ENCODE measurements at regions not wholly inside any gene's neighbourhood (a gene's known extent, or its start where the extent isn't known, plus 50 kb on each side); places are given as distances from the start of the nearest gene placed in this dataset.

- no peaks in the 10 kb centered on the region for H3K4me1 ChIP-seq (ENCODE audit: low read length)
- no peak overlapping the region for H3K9ac ChIP-seq (ENCODE audit: low read length)
- H3K9me2 ChIP-seq (replicated peaks; ENCODE audit: insufficient read depth, low read length) = no peaks in the 10 kb centered on the region
- no peak for DNase-seq
- H3K4me3 ChIP-seq (ENCODE audit: low read length) = no peak overlapping the region
- no peaks in the 10 kb centered on the region for H3K79me2 ChIP-seq (ENCODE audit: low read length)
- no peaks in the 10 kb centered on the region for H3K36me3 ChIP-seq (ENCODE audit: insufficient read depth, low read length)
- no peak overlapping the region for H3K4me2 ChIP-seq (ENCODE audit: low read depth, low read length, poor library complexity, severe bottlenecking)
- no peaks in the 10 kb centered on the region for H3K9me3 ChIP-seq (ENCODE audit: low read length)
- no peaks in the 10 kb centered on the region for H4K20me1 ChIP-seq (ENCODE audit: insufficient read depth, low read depth, low read length)
- no peaks in the 10 kb centered on the region for H3K27me3 ChIP-seq (ENCODE audit: low read length)
- H3K27ac ChIP-seq (ENCODE audit: low read length) = no peak overlapping the region
- H2AFZ ChIP-seq (ENCODE audit: low read length) = no peak overlapping the region
Observed at GRCh38 chr5:6178846-6179532, 199.4 kb downstream of the MED10 start.

GRCh38 chr5:6177926-6178325, 200.4 kb downstream of the MED10 start:
- no peak overlapping the region for H3K9ac ChIP-seq (ENCODE audit: low read length)
- H3K79me2 ChIP-seq (ENCODE audit: low read length) = no peaks in the 10 kb centered on the region

GRCh38 chr5:6176102-6176693, 202.1 kb downstream of the MED10 start:
- Histone ChIP-seq H2AFZ (ENCODE audit: low read length) (no peak overlapping the region), H3K36me3 (ENCODE audit: insufficient read depth, low read length) (no peaks in the 10 kb centered on the region), H3K4me2 (ENCODE audit: low read depth, low read length, poor library complexity, severe bottlenecking) (no peak overlapping the region), H3K27me3 (ENCODE audit: low read length) (no peaks in the 10 kb centered on the region), H3K9me2 (replicated peaks; ENCODE audit: insufficient read depth, low read length) (no peaks in the 10 kb centered on the region), H4K20me1 (ENCODE audit: insufficient read depth, low read depth, low read length) (no peaks in the 10 kb centered on the region), H3K9me3 (ENCODE audit: low read length) (no peaks in the 10 kb centered on the region), H3K27ac (ENCODE audit: low read length) (no peak overlapping the region), H3K79me2 (ENCODE audit: low read length) (no peaks in the 10 kb centered on the region), H3K4me1 (ENCODE audit: low read length) (no peaks in the 10 kb centered on the region), H3K4me3 (ENCODE audit: low read length) (no peak overlapping the region), H3K9ac (ENCODE audit: low read length) (no peak overlapping the region)
- DNase-seq = no peak

More at GRCh38 chr5:6177926-6178325, 200.4 kb downstream of the MED10 start:
- no peak overlapping the region for H3K4me3 ChIP-seq (ENCODE audit: low read length)
- H3K9me2 ChIP-seq (replicated peaks; ENCODE audit: insufficient read depth, low read length) = no peaks in the 10 kb centered on the region
- H3K9me3 ChIP-seq (ENCODE audit: low read length) = no peaks in the 10 kb centered on the region
- no peak overlapping the region for H3K27ac ChIP-seq (ENCODE audit: low read length)
- H3K27me3 ChIP-seq (ENCODE audit: low read length) = no peaks in the 10 kb centered on the region
- H3K36me3 ChIP-seq (ENCODE audit: insufficient read depth, low read length) = no peaks in the 10 kb centered on the region
- no peak overlapping the region for H3K4me2 ChIP-seq (ENCODE audit: low read depth, low read length, poor library complexity, severe bottlenecking)
- no peaks in the 10 kb centered on the region for H3K4me1 ChIP-seq (ENCODE audit: low read length)
- DNase-seq = no peak
- H4K20me1 ChIP-seq (ENCODE audit: insufficient read depth, low read depth, low read length) = no peaks in the 10 kb centered on the region
- no peak overlapping the region for H2AFZ ChIP-seq (ENCODE audit: low read length)

- no peak overlapping the region for H3K9ac ChIP-seq (ENCODE audit: low read length)
- H3K4me3 ChIP-seq (ENCODE audit: low read length) = no peak overlapping the region
- H3K4me2 ChIP-seq (ENCODE audit: low read depth, low read length, poor library complexity, severe bottlenecking) = no peak overlapping the region
- no peak for DNase-seq
- no peaks in the 10 kb centered on the region for H3K79me2 ChIP-seq (ENCODE audit: low read length)
- H3K27ac ChIP-seq (ENCODE audit: low read length) = no peak overlapping the region
- H2AFZ ChIP-seq (ENCODE audit: low read length) = no peak overlapping the region
- H3K9me2 ChIP-seq (replicated peaks; ENCODE audit: insufficient read depth, low read length) = no peaks in the 10 kb centered on the region
- H3K9me3 ChIP-seq (ENCODE audit: low read length) = no peaks in the 10 kb centered on the region
- H3K27me3 ChIP-seq (ENCODE audit: low read length) = no peaks in the 10 kb centered on the region
- H3K36me3 ChIP-seq (ENCODE audit: insufficient read depth, low read length) = no peaks in the 10 kb centered on the region
- H4K20me1 ChIP-seq (ENCODE audit: insufficient read depth, low read depth, low read length) = no peaks in the 10 kb centered on the region
- H3K4me1 ChIP-seq (ENCODE audit: low read length) = no peaks in the 10 kb centered on the region
Observed at GRCh38 chr5:6175172-6175854, 203.0 kb downstream of the MED10 start.

- Histone ChIP-seq H3K4me3 (ENCODE audit: low read length) (no peak overlapping the region), H3K9ac (ENCODE audit: low read length) (no peak overlapping the region), H3K79me2 (ENCODE audit: low read length) (no peaks in the 10 kb centered on the region), H3K4me2 (ENCODE audit: low read depth, low read length, poor library complexity, severe bottlenecking) (no peak overlapping the region), H3K27ac (ENCODE audit: low read length) (no peak overlapping the region), H4K20me1 (ENCODE audit: insufficient read depth, low read depth, low read length) (no peaks in the 10 kb centered on the region), H3K9me3 (ENCODE audit: low read length) (no peaks in the 10 kb centered on the region), H3K4me1 (ENCODE audit: low read length) (no peaks in the 10 kb centered on the region), H3K27me3 (ENCODE audit: low read length) (no peaks in the 10 kb centered on the region), H3K36me3 (ENCODE audit: insufficient read depth, low read length) (no peaks in the 10 kb centered on the region), H3K9me2 (replicated peaks; ENCODE audit: insufficient read depth, low read length) (no peaks in the 10 kb centered on the region), H2AFZ (ENCODE audit: low read length) (no peak overlapping the region)
- DNase-seq = no peak
Observed at GRCh38 chr5:6169660-6170059, 208.7 kb downstream of the MED10 start.

- no peaks in the 10 kb centered on the region for H3K79me2 ChIP-seq (ENCODE audit: low read length)
- H3K9me2 ChIP-seq (replicated peaks; ENCODE audit: insufficient read depth, low read length) = no peaks in the 10 kb centered on the region
- H2AFZ ChIP-seq (ENCODE audit: low read length) = no peak overlapping the region
- H3K36me3 ChIP-seq (ENCODE audit: insufficient read depth, low read length) = no peaks in the 10 kb centered on the region
- H4K20me1 ChIP-seq (ENCODE audit: insufficient read depth, low read depth, low read length) = no peaks in the 10 kb centered on the region
- no peaks in the 10 kb centered on the region for H3K9me3 ChIP-seq (ENCODE audit: low read length)
- H3K4me1 ChIP-seq (ENCODE audit: low read length) = no peaks in the 10 kb centered on the region
- H3K4me2 ChIP-seq (ENCODE audit: low read depth, low read length, poor library complexity, severe bottlenecking) = no peak overlapping the region
- no peaks in the 10 kb centered on the region for H3K27me3 ChIP-seq (ENCODE audit: low read length)
- no peak for DNase-seq
- no peak overlapping the region for H3K4me3 ChIP-seq (ENCODE audit: low read length)
- H3K27ac ChIP-seq (ENCODE audit: low read length) = no peak overlapping the region
- H3K9ac ChIP-seq (ENCODE audit: low read length) = no peak overlapping the region
Observed at GRCh38 chr5:6166698-6167394, 211.5 kb downstream of the MED10 start.

GRCh38 chr5:6163913-6164312, 214.4 kb downstream of the MED10 start:
- Histone ChIP-seq H3K27ac (ENCODE audit: low read length) (no peak overlapping the region), H3K9me2 (replicated peaks; ENCODE audit: insufficient read depth, low read length) (no peaks in the 10 kb centered on the region), H3K9ac (ENCODE audit: low read length) (no peak overlapping the region), H3K36me3 (ENCODE audit: insufficient read depth, low read length) (no peaks in the 10 kb centered on the region), H2AFZ (ENCODE audit: low read length) (no peak overlapping the region), H3K27me3 (ENCODE audit: low read length) (no peaks in the 10 kb centered on the region), H3K4me1 (ENCODE audit: low read length) (no peaks in the 10 kb centered on the region), H3K79me2 (ENCODE audit: low read length) (no peaks in the 10 kb centered on the region), H3K4me3 (ENCODE audit: low read length) (no peak overlapping the region), H3K4me2 (ENCODE audit: low read depth, low read length, poor library complexity, severe bottlenecking) (no peak overlapping the region), H4K20me1 (ENCODE audit: insufficient read depth, low read depth, low read length) (no peaks in the 10 kb centered on the region), H3K9me3 (ENCODE audit: low read length) (no peaks in the 10 kb centered on the region)
- no peak for DNase-seq

- Histone ChIP-seq H2AFZ (ENCODE audit: low read length) (no peak overlapping the region), H3K79me2 (ENCODE audit: low read length) (no peaks in the 10 kb centered on the region), H3K4me3 (ENCODE audit: low read length) (no peak overlapping the region), H3K27me3 (ENCODE audit: low read length) (no peaks in the 10 kb centered on the region), H3K36me3 (ENCODE audit: insufficient read depth, low read length) (no peaks in the 10 kb centered on the region), H3K9ac (ENCODE audit: low read length) (no peak overlapping the region), H3K4me2 (ENCODE audit: low read depth, low read length, poor library complexity, severe bottlenecking) (no peak overlapping the region), H4K20me1 (ENCODE audit: insufficient read depth, low read depth, low read length) (no peaks in the 10 kb centered on the region), H3K9me2 (replicated peaks; ENCODE audit: insufficient read depth, low read length) (no peaks in the 10 kb centered on the region), H3K9me3 (ENCODE audit: low read length) (no peaks in the 10 kb centered on the region), H3K27ac (ENCODE audit: low read length) (no peak overlapping the region), H3K4me1 (ENCODE audit: low read length) (no peaks in the 10 kb centered on the region)
- DNase-seq = no peak
Observed at GRCh38 chr5:6162175-6162574, 216.2 kb downstream of the MED10 start.
